ENCODE measurements at regions not wholly inside any gene's neighbourhood (a gene's known extent, or its start where the extent isn't known, plus 50 kb on each side); places are given as distances from the start of the nearest gene placed in this dataset.

DNA sequence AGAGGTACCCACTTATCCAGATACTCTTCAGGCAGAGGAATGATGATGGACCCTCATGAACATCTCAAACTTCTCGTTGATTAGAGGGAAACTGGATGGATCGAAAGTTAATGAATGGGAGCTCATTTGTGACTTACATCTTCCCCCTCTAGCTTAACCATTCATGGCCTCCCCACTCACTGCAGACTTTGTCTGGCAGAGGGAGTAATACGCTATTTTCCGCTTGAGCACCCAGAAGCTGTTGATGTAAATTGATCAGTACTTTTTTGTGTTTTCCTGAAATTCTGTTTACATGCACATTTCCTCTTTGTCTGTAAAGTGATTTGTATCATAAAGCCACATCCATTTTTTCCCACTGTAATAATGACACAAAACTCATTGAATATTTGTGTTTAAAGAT, 239.1 kb upstream of the RBFOX1 start:
- TF ChIP-seq EP300 (IDR thresholded peaks at IDR 0.05; ENCODE audit: borderline replicate concordance) (no peak), EGR1 (IDR thresholded peaks at IDR 0.05) (no peak), TAF1 (IDR thresholded peaks at IDR 0.05; ENCODE audit: low read depth) (no peak), CREB1 (IDR thresholded peaks at IDR 0.05; ENCODE audit: low read depth) (no peak), YY1 (IDR thresholded peaks at IDR 0.05; ENCODE audit: low read depth) (no peak), TCF12 (IDR thresholded peaks at IDR 0.05; ENCODE audit: low read depth) (no peak), RAD21 (IDR thresholded peaks at IDR 0.05; ENCODE audit: low read depth) (no peak), NFIC (IDR thresholded peaks at IDR 0.05) (no peak), FOXM1 (IDR thresholded peaks at IDR 0.05; ENCODE audit: borderline replicate concordance, low read depth) (no peak), CEBPB (IDR thresholded peaks at IDR 0.05) (no peak), TEAD4 (IDR thresholded peaks at IDR 0.05) (no peak), ZBTB7A (IDR thresholded peaks at IDR 0.05; ENCODE audit: low read depth) (no peak)
- TF ChIP-seq, protein P1, sequence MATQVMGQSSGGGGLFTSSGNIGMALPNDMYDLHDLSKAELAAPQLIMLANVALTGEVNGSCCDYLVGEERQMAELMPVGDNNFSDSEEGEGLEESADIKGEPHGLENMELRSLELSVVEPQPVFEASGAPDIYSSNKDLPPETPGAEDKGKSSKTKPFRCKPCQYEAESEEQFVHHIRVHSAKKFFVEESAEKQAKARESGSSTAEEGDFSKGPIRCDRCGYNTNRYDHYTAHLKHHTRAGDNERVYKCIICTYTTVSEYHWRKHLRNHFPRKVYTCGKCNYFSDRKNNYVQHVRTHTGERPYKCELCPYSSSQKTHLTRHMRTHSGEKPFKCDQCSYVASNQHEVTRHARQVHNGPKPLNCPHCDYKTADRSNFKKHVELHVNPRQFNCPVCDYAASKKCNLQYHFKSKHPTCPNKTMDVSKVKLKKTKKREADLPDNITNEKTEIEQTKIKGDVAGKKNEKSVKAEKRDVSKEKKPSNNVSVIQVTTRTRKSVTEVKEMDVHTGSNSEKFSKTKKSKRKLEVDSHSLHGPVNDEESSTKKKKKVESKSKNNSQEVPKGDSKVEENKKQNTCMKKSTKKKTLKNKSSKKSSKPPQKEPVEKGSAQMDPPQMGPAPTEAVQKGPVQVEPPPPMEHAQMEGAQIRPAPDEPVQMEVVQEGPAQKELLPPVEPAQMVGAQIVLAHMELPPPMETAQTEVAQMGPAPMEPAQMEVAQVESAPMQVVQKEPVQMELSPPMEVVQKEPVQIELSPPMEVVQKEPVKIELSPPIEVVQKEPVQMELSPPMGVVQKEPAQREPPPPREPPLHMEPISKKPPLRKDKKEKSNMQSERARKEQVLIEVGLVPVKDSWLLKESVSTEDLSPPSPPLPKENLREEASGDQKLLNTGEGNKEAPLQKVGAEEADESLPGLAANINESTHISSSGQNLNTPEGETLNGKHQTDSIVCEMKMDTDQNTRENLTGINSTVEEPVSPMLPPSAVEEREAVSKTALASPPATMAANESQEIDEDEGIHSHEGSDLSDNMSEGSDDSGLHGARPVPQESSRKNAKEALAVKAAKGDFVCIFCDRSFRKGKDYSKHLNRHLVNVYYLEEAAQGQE (IDR thresholded peaks at IDR 0.05; ENCODE audit: low read depth) = no peak
- TF ChIP-seq, protein P2, sequence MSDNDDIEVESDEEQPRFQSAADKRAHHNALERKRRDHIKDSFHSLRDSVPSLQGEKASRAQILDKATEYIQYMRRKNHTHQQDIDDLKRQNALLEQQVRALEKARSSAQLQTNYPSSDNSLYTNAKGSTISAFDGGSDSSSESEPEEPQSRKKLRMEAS (IDR thresholded peaks at IDR 0.05) = no peak

Measured in Ishikawa (cell line).